ENCODE measurements at regions not wholly inside any gene's neighbourhood (a gene's known extent, or its start where the extent isn't known, plus 50 kb on each side); places are given as distances from the start of the nearest gene placed in this dataset.
"Not testable (repeated sequence)": the region's sequence is repeated elsewhere in the genome, so short reads cannot be mapped to it uniquely, and the experiment has no call there.

DNA sequence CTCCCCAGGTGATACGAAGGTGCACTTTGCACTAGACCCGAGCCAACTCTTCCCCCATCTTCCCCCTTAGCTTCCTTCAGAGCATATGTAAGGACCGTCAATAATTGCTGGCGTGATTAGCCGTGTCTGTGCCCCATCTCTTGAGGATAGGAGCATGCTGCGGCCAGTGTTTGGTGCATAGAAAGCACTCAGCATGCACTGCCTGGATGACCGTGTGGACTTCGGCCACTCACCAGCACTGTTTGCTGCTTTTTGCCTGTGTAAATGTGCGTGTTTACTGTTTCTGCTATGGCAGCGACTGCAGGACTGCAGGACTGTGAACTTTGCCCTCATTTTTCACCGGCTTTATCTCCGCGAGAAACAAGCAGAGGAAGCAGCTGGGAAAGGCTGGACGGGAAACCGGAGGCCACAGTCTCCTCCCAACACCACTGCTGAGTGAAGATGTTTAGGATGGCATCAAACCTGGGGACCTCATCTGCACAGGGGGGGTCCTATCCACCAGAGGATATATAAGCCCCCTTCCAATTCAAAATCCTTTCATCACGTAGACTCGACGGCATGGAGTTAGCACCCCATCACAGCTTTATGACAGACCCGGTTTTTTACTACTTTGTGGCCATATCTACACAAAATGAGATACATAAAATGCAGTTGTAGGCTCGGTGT, 150.6 kb upstream of the AFDN start:
- no peak for DNase-seq

DNA sequence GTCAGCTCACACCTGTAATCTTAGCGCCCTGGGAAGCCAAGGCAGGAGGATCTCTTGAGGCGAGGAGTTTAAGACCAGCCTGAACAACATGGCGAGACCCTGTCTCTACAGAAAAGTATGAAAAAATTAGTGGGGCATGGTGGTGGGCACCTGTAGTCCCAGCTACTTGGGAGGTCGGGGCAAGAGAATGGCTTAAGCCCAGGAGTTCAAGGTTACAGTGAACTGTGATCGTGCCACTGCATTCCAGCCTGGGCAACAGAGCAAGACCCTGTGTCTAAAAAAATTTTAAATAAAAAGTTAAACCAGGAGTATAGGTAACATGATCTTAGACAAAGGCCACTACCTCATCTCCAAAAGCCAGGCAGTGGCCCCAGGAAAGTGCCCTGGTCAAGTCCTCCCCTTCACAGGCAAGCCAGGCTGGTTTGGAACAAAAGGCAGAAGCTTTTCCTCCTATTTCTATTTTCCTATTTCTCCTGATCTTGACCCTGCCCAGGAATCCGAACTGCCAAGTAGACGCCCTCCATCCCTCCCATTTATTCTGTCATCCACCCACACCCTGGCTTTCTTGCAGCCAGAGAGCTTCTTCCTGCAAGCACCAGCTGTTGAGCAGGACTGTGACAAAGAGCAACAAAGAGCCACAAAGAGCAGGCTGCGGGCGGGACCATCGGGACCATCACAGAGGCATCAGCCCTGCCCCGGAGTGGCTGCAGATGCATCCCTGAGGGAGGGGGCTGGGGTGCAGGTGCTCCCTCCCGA, 149.9 kb upstream of the AFDN start:
- DNase-seq: no peak

GRCh38 chr6:167677422-167677789, 149.3 kb upstream of the AFDN start:
- DNase-seq: no peak

DNA sequence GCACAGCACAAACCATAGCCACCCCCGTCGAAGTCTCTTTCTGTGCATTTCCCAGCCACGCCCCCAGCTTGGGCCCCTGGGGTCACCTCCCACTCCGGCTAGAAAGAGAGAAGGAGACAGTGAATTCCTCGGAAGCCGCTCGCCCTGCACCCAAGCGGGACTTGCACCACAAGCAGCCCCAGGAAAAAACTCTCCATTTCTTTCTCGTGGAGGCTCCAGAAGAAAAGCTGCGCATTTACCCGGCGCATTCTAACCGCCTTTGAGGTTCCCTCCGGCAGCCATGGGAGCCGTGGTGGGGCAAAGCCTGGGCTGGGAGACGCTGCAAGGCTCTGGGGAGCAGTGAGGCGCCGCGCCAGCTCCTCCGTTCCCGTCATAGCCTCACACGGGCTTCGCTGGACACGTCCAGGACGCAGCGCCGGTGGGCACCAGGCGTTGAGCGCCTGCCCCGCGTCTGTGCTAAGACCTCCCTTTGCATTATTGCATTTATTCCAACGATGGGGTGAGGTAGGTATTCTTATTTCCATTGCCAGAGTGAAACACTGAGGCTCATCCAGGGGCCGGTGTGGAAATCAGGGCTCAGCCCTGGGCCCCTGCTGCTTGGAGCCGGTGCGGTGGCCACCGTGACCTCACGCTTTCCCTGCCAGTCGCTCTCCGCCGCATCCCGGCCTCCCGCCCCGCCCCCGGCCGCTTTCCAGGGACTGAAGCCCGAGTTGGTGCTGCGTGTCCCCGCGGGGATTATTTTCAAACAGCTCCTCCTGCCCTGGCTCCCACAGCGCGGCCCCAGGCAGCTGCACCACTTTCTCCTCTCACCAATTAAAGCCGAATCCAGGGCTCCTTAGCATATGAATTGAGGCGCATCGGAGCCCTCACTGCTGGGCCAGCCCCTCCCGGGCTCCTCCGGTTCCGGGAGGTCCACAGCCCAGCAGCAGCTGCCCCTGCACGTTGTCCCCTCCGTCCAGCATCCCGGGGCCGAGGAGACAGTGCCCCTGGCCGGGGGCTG, 148.3 kb upstream of the AFDN start:
- DNase-seq: no peak

GRCh38 chr6:167679122-167679736, 147.5 kb upstream of the AFDN start:
- DNase-seq: no peak

- no peak for DNase-seq
Measured at GRCh38 chr6:167679790-167680604, 146.7 kb upstream of the AFDN start.

- no peak for DNase-seq
Measured at GRCh38 chr6:167680605-167681149, 146.0 kb upstream of the AFDN start.

GRCh38 chr6:167682125-167682524, 144.6 kb upstream of the AFDN start:
- DNase-seq: no peak

DNA sequence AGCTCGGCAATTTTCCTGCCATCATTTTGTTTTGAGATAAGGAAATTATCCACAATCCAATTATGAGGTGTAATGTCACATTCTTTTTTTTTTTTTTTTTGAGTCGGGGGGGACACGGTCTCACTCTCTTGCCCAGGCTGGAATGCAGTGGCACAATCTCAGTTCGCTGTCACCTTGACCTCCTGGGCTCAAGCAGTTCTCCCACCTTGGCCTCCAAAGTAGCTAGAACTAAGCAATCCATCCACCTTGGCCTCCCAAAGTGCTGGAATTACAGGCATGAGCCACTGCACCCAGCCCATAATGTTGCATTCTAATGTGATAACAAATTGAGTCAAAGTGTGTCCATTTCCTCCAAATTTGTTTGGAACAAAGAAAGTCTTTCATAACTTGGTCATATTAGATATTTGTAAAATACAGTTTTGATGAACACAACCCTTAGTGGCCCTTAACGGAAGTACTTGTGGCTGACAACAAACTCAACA, 144.1 kb upstream of the AFDN start:
- no peak for DNase-seq

DNA sequence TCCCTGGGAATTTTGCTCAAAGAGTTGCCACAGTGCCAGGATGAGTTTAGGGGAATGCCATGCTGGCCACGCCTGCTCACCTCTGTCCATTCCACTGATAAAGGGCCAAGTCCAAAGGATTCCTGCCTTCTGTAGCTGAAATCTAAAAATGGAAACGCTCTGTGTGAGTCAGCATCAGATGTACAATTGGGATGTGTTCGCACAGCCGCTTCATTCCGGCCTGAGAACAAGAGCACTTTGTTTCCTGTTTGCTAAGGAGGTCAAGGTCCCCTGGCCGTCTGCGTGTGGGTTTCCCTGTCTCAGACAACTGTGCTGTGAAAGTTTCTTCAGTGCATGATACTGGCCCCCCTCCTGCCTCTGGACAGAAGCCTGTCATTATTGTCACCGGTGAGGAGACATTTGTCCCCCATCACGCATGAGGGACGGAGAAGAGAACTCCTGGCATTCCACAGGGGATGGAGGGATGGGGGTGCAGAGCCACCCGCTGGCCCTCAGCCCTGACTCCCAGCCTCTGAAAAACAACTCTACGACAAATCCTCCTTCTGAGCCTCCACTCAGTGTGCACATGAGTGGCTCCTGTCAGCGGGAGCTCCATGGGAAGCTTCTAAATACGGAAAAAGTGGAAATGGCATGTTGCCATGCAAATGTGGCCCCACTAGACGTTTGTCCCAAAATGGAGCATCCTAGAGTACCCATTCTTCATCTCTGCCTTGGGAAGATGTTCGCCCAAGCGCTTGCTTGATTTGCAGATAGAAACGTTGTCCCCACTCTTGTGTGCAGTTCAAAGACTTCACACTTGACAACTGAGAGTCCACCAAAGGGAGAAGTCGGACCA, 143.5 kb upstream of the AFDN start:
- no peak for DNase-seq

- DNase-seq: no peak
Measured at GRCh38 chr6:167684276-167685104, 142.2 kb upstream of the AFDN start.

GRCh38 chr6:167685654-167686053, 141.1 kb upstream of the AFDN start:
- DNase-seq: no peak

DNA sequence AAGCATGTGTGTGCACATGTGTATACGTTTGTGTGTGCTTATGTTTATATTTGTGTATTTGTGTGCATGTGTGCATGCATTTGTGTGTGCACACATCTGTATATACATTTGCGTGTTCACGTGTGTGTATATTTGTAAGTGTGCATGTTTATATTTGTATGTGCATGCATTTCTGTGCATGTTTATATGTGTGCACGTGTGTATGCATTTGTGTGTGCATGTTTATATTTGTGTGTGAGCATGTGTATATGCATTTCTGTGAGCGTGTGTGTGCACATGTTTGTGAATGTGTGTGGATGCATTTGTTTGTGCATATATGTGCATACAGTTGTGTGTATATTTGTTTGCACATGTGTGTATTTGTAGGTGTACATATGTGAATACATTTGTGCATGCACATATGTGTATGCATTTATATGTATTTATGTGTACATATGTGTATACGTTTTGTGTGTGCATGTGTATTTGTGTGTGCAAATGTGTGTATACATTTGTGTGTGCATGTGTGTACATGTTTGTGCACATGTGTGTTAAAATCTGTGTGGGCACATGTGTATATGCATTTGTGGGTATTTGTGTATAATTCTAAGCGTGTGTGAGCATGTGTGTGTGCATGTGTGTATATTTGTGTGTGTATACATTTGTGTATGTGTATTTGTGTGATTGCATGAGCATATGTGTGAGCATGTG, 140.4 kb upstream of the AFDN start:
- no peak for DNase-seq

- DNase-seq: no peak
Measured at GRCh38 chr6:167687116-167687725, 139.5 kb upstream of the AFDN start.

GRCh38 chr6:167688123-167688522, 138.6 kb upstream of the AFDN start:
- DNase-seq: no peak

DNA sequence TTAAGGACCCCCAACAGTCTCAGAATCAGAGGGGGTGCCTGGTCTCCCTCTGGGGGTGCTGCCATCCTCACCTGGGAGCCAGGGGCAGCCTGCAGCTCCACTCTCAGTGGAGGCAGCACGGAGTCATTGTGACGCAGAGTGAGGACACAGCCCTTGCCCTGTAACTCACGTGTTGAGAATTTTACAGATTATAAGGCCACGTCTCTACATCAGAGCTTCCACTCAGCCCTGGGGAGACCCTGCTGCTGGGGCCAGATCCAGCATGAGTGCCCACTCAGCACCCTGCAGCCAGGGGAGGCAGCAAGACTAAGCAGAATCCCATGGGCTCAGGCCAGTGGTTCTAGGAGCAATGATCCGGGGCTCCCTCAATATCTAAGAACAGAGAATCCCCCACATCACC, 137.4 kb upstream of the AFDN start:
- DNase-seq: no peak

GRCh38 chr6:167689751-167690150, 137.0 kb upstream of the AFDN start:
- no peak for DNase-seq

- DNase-seq: not testable (repeated sequence)
Measured at GRCh38 chr6:167690167-167690922, 136.4 kb upstream of the AFDN start.
